B cell (primary cell): ENCODE measurements at regions not wholly inside any gene's neighbourhood (a gene's known extent, or its start where the extent isn't known, plus 50 kb on each side); places are given as distances from the start of the nearest gene placed in this dataset.

ENCODE experiments used
- ATAC-seq: fragments of 200-7000 bp; cut with Tn5 transposase; one replicate; pipeline ENCODE4 v1.10.0; 2021; ENCODE audit warnings: low read depth, mild to moderate bottlenecking, moderate number of reproducible peaks, moderate library complexity
- CTCF ChIA-PET: fragments of 350-600 bp; sonication (Branson Sonifier 250); formaldehyde crosslinking; loops from one replicate; lab custom pipeline; 2021; ENCODE audit warnings: antibody characterized with exemption, inconsistent platforms; lab: Charles Lee
- POLR2A ChIA-PET: fragments of 350-600 bp; sonication (Branson Sonifier 250); formaldehyde crosslinking; loops from one replicate; lab custom pipeline; 2021; ENCODE audit warnings: antibody characterized with exemption; lab: Charles Lee
- DNase-seq: peaks from one replicate; pipeline ENCODE4 v3.0.0; 2013
- H2AFZ ChIP-seq: 2 replicates; pipeline ENCODE4 v1.6.1; 2012; ENCODE audit warnings: mild to moderate bottlenecking, low read depth, low read length; ENCODE audit not compliant: insufficient read depth, poor library complexity, severe bottlenecking
- H3K27ac ChIP-seq, 2 donors: 1 replicate in 1 of 2; 2 replicates in 1 of 2; pipeline ENCODE4 v1.5.1; 2012 to 2013; ENCODE audit warnings: low read length in 2 of 2, mild to moderate bottlenecking in 2 of 2, moderate library complexity in 1 of 2
- H3K27me3 ChIP-seq, 4 experiments: fragments of 200-600 bp in 1 of 4; sonication (generic) in 1 of 4; replicated peaks in 1 of 4; 1 replicate in 2 of 4; 2 replicates in 2 of 4; pipeline versions ENCODE4 v1.6.1 to v1.7.0; 2013 to 2016; ENCODE audit warnings: low read length in 3 of 4, mild to moderate bottlenecking in 2 of 4, mixed read lengths in 1 of 4, moderate library complexity in 1 of 4; ENCODE audit not compliant: insufficient read depth in 4 of 4, control insufficient read depth in 3 of 4; ENCODE audit errors: control extremely low read depth in 1 of 4
- H3K36me3 ChIP-seq, 2 experiments: replicated peaks in 1 of 2; 1 replicate in 1 of 2; 2 replicates in 1 of 2; pipeline versions ENCODE4 v1.6.1 to v1.7.1; 2013; ENCODE audit warnings: low read length in 1 of 2; ENCODE audit not compliant: insufficient read depth in 2 of 2, control insufficient read depth in 1 of 2; ENCODE audit errors: control extremely low read depth in 1 of 2, extremely low read depth in 1 of 2
- H3K4me1 ChIP-seq, 2 donors: fragments of 200-600 bp in 1 of 2; sonication (generic) in 1 of 2; 1 replicate in 1 of 2; 2 replicates in 1 of 2; pipeline versions ENCODE4 v1.5.1 to v1.6.1; 2013 to 2017; ENCODE audit warnings: low read length in 2 of 2; ENCODE audit not compliant: control insufficient read depth in 2 of 2, insufficient read depth in 2 of 2
- H3K4me2 ChIP-seq: replicated peaks from 2 replicates; pipeline ENCODE3; 2012; ENCODE audit warnings: mild to moderate bottlenecking, low read depth, low read length; ENCODE audit not compliant: poor library complexity, severe bottlenecking
- H3K4me3 ChIP-seq, 5 experiments: fragments of 200-600 bp in 1 of 5; sonication (generic) in 1 of 5; 1 replicate in 3 of 5; 2 replicates in 2 of 5; pipeline versions ENCODE4 v1.5.1 to v1.7.0; 2011 to 2016; ENCODE audit warnings: low read length in 4 of 5, mild to moderate bottlenecking in 4 of 5, low read depth in 2 of 5, control low read depth in 1 of 5, moderate library complexity in 1 of 5; ENCODE audit not compliant: insufficient read depth in 1 of 5; ENCODE audit errors: control extremely low read depth in 1 of 5, extremely low read depth in 1 of 5
- H3K79me2 ChIP-seq: fragments of 200-600 bp; sonication (generic); one replicate; pipeline ENCODE4 v1.6.0; 2016; ENCODE audit warnings: low read length; ENCODE audit not compliant: control insufficient read depth, insufficient read depth
- H3K9ac ChIP-seq: fragments of 200-600 bp; sonication (generic); 2 replicates; pipeline ENCODE4 v1.6.1; 2017; ENCODE audit warnings: mild to moderate bottlenecking, low read length, moderate library complexity
- H3K9me3 ChIP-seq, 3 donors: one replicate each; pipeline versions ENCODE4 v1.6.1 to v1.7.1; 2013; ENCODE audit warnings: low read length in 2 of 3; ENCODE audit not compliant: control insufficient read depth in 2 of 3, insufficient read depth in 1 of 3; ENCODE audit errors: control extremely low read depth in 1 of 3
- H4K20me1 ChIP-seq: 2 replicates; pipeline ENCODE4 v1.6.0; 2012; ENCODE audit warnings: mild to moderate bottlenecking, low read length; ENCODE audit not compliant: insufficient read depth, control insufficient read depth, poor library complexity, severe bottlenecking
- H3K27ac Mint-ChIP-seq: one replicate; pipeline ENCODE4 v1.8.0; 2021; ENCODE audit warnings: mixed read lengths
- H3K27me3 Mint-ChIP-seq: one replicate; pipeline ENCODE4 v1.8.0; 2021; ENCODE audit warnings: mixed read lengths
- H3K4me1 Mint-ChIP-seq: one replicate; pipeline ENCODE4 v1.8.0; 2021; ENCODE audit warnings: mixed read lengths
- H3K4me3 Mint-ChIP-seq: one replicate; pipeline ENCODE4 v1.8.0; 2021; ENCODE audit warnings: mixed read lengths
- H3K9me3 Mint-ChIP-seq: one replicate; pipeline ENCODE4 v1.8.0; 2022; ENCODE audit warnings: mixed read lengths; ENCODE audit not compliant: insufficient read depth
- EZH2 ChIP-seq: IDR thresholded peaks from 2 replicates; pipeline ENCODE4 v1.6.1; 2012; ENCODE audit warnings: borderline replicate concordance, low read depth, mild to moderate bottlenecking, moderate library complexity, low read length; ENCODE audit not compliant: insufficient read depth, poor library complexity, severe bottlenecking
- WGBS: methylation state at CpG from one replicate; pipeline ENCODE4 v1.1.5; 2013; ENCODE audit warnings: missing lambda C conversion rate; ENCODE audit not compliant: insufficient coverage; 5-methylcytosine and 5-hydroxymethylcytosine counted together
- intact Hi-C: fragments of 100-400 bp; cut with micrococcal nuclease; formaldehyde crosslinking; loops from one replicate; pipeline ENCODE4 v1.10.0; 2022
- TF ChIP-seq, protein P1 (sequence below): fragments of 200-600 bp; IDR thresholded peaks from one replicate; pipeline ENCODE4 v1.8.0; 2022; ENCODE audit warnings: antibody characterized with exemption, mild to moderate bottlenecking

DNA sequence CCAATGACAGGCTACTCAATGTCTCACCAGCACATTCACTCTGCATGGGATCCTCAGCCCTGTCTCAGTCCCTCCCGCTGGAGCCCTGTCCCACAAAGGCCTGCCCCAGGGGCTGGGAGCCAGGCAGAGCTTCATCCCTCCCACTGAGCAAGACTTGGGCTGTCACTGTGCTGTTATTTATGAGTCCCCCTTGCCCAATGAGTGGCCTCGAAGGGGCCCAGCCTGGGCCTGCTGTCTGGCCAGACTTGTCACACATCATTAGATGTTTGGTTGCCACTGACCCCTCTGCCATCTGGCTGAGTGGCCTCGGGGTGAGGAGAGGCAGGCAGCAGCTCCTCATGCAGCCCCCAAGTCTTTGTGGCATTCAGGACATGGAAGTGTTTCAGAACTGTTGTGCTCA lies 330.6 kb upstream of the SKOR2 start:
- ATAC-seq (no peak), DNase-seq (no peak)
- H3K27ac ChIP-seq: no peak overlapping the region
- Mint-ChIP-seq H3K9me3 (no peaks in the 10 kb centered on the region), H3K4me1 (no peaks in the 10 kb centered on the region), H3K27me3 (peaks cover 19% of the 10 kb centered on the region), H3K4me3 (no peak overlapping the region), H3K27ac (no peak overlapping the region)
- intact Hi-C loops: no loop called here
- H3K9ac ChIP-seq: no peak overlapping the region
- no peak for TF ChIP-seq EZH2
- TF ChIP-seq, protein P1, sequence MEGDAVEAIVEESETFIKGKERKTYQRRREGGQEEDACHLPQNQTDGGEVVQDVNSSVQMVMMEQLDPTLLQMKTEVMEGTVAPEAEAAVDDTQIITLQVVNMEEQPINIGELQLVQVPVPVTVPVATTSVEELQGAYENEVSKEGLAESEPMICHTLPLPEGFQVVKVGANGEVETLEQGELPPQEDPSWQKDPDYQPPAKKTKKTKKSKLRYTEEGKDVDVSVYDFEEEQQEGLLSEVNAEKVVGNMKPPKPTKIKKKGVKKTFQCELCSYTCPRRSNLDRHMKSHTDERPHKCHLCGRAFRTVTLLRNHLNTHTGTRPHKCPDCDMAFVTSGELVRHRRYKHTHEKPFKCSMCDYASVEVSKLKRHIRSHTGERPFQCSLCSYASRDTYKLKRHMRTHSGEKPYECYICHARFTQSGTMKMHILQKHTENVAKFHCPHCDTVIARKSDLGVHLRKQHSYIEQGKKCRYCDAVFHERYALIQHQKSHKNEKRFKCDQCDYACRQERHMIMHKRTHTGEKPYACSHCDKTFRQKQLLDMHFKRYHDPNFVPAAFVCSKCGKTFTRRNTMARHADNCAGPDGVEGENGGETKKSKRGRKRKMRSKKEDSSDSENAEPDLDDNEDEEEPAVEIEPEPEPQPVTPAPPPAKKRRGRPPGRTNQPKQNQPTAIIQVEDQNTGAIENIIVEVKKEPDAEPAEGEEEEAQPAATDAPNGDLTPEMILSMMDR: no peak
- no peaks in the 10 kb centered on the region for H4K20me1 ChIP-seq
- H3K9me3 ChIP-seq: no peaks in the 10 kb centered on the region
- peaks cover 0 to 3% (median 0%) of the 10 kb centered on the region in 4 experiments for H3K27me3 ChIP-seq
- H3K79me2 ChIP-seq: no peaks in the 10 kb centered on the region
- WGBS: 22% methylated on average over 3 of the region's 3 CpGs
- no peak overlapping the region for H2AFZ ChIP-seq
- CTCF ChIA-PET: no interaction called here
- no peak overlapping the region for H3K4me2 ChIP-seq
- H3K4me1 ChIP-seq: no peaks in the 10 kb centered on the region
- POLR2A ChIA-PET: no interaction called here
- H3K36me3 ChIP-seq: no peaks in the 10 kb centered on the region
- no peak overlapping the region for H3K4me3 ChIP-seq

DNA sequence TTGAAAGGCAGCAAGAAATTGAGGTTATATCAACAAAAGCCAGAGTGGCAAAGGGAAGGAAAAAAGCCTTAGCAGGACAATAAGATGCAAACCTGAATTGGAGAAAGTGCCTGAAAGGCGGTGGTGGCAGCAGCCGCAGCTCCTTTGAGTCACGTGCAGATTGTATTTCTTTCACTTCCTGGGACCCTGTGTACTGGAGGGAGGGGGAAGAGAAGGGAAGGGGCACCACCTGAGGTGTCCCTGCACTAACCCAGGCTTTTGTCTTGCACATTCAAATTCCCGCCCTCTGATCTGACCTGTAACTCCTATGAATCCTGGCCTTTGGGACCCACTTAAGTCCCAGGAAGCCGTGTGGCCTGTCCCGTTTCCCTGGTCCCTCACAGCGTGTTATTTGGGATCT lies 326.1 kb upstream of the SKOR2 start:
- POLR2A ChIA-PET: no interaction called here
- no peak overlapping the region for H3K4me2 ChIP-seq
- no peaks in the 10 kb centered on the region for H3K9me3 ChIP-seq
- no peaks in the 10 kb centered on the region for H3K79me2 ChIP-seq
- H3K27ac ChIP-seq: no peak overlapping the region
- no peak overlapping the region for H3K4me3 ChIP-seq
- no peak for DNase-seq
- no peak overlapping the region for H2AFZ ChIP-seq
- no peak for ATAC-seq
- intact Hi-C loops: no loop called here
- H3K9me3 Mint-ChIP-seq: no peaks in the 10 kb centered on the region
- H3K9ac ChIP-seq: no peak overlapping the region
- peaks cover 0 to 7% (median 0%) of the 10 kb centered on the region in 4 experiments for H3K27me3 ChIP-seq
- H4K20me1 ChIP-seq: no peaks in the 10 kb centered on the region
- no peak overlapping the region for H3K4me3 Mint-ChIP-seq
- CTCF ChIA-PET: interaction anchor here (1.5 kb wide), 1 partner anchor 171 kb away, joined by 4 read pairs; no protein-coding TSS in a partner anchor
- H3K27me3 Mint-ChIP-seq: peaks cover 20% of the 10 kb centered on the region
- TF ChIP-seq, protein P1: no peak
- TF ChIP-seq EZH2: no peak
- H3K4me1 ChIP-seq: no peaks in the 10 kb centered on the region
- no peaks in the 10 kb centered on the region for H3K4me1 Mint-ChIP-seq
- no peak overlapping the region for H3K27ac Mint-ChIP-seq
- H3K36me3 ChIP-seq: no peaks in the 10 kb centered on the region
- 49% methylated on average over 7 of the region's 7 CpGs for WGBS
